NCI-H1694 (cell line): ENCODE measurements at regions not wholly inside any gene's neighbourhood (a gene's known extent, or its start where the extent isn't known, plus 50 kb on each side); places are given as distances from the start of the nearest gene placed in this dataset.

Experiments used
- DNase-seq: peaks from one replicate; lab custom pipeline; 2025; lab: John Stamatoyannopoulos, UW

GRCh38 chr12:76259106-76259505, 89.1 kb downstream of the BBS10 start:
- no peak for DNase-seq

- DNase-seq = no peak
Observed at GRCh38 chr12:76256904-76257303, 91.3 kb downstream of the BBS10 start.

GRCh38 chr12:76256321-76256720, 91.9 kb downstream of the BBS10 start:
- DNase-seq = no peak

- DNase-seq = no peak
Observed at GRCh38 chr12:76255692-76256091, 92.5 kb downstream of the BBS10 start.

- no peak for DNase-seq
Observed at GRCh38 chr12:76255281-76255680, 92.9 kb downstream of the BBS10 start.

- no peak for DNase-seq
Observed at GRCh38 chr12:76252031-76252430, 96.2 kb downstream of the BBS10 start.

GRCh38 chr12:76250256-76250655, 98.0 kb downstream of the BBS10 start:
- DNase-seq = no peak

- DNase-seq = no peak
Observed at GRCh38 chr12:76249501-76249900, 98.7 kb downstream of the BBS10 start.

- no peak for DNase-seq
Observed at GRCh38 chr12:76247992-76248391, 100.2 kb downstream of the BBS10 start.

- no peak for DNase-seq
Observed at GRCh38 chr12:76247026-76247646, 101.1 kb downstream of the BBS10 start.

- no peak for DNase-seq
Observed at GRCh38 chr12:76246611-76247010, 101.6 kb downstream of the BBS10 start.

- no peak for DNase-seq
Observed at GRCh38 chr12:76244300-76244699, 103.9 kb downstream of the BBS10 start.

GRCh38 chr12:76242813-76243550, 105.2 kb downstream of the BBS10 start:
- no peak for DNase-seq

- DNase-seq = no peak
Observed at GRCh38 chr12:76241371-76241770, 106.8 kb downstream of the BBS10 start.

- no peak for DNase-seq
Observed at GRCh38 chr12:76240281-76240680, 107.9 kb downstream of the BBS10 start.

GRCh38 chr12:76238688-76239087, 109.5 kb downstream of the BBS10 start:
- no peak for DNase-seq

- DNase-seq = no peak
Observed at GRCh38 chr12:76237086-76237701, 111.0 kb downstream of the BBS10 start.

- DNase-seq = no peak
Observed at GRCh38 chr12:76236640-76237039, 111.6 kb downstream of the BBS10 start.

- no peak for DNase-seq
Observed at GRCh38 chr12:76234741-76235140, 113.5 kb downstream of the BBS10 start.

- DNase-seq = no peak
Observed at GRCh38 chr12:76232013-76232412, 116.2 kb downstream of the BBS10 start.

- no peak for DNase-seq
Observed at GRCh38 chr12:76226956-76227355, 121.3 kb downstream of the BBS10 start.

GRCh38 chr12:76226397-76226796, 121.8 kb downstream of the BBS10 start:
- DNase-seq = no peak

- no peak for DNase-seq
Observed at GRCh38 chr12:76223869-76224268, 124.3 kb downstream of the BBS10 start.
